HFFc6 (cell line): ENCODE measurements at regions not wholly inside any gene's neighbourhood (a gene's known extent, or its start where the extent isn't known, plus 50 kb on each side); places are given as distances from the start of the nearest gene placed in this dataset.
"Not testable (repeated sequence)": the region's sequence is repeated elsewhere in the genome, so short reads cannot be mapped to it uniquely, and the experiment has no call there.

Experiments
- DNase-seq: peaks from one replicate; pipeline ENCODE4 v3.0.0-alpha.2; 2018
- H3K27ac Mint-ChIP-seq: 2 replicates; pipeline ENCODE4 v1.8.0; 2020; ENCODE audit warnings: mild to moderate bottlenecking, mixed read lengths
- H3K27me3 Mint-ChIP-seq: 2 replicates; pipeline ENCODE4 v1.8.0; 2021; ENCODE audit warnings: mild to moderate bottlenecking, moderate library complexity, mixed read lengths; ENCODE audit not compliant: insufficient read depth
- H3K36me3 Mint-ChIP-seq: 2 replicates; pipeline ENCODE4 v1.8.0; 2021; ENCODE audit warnings: low read depth, mixed read lengths
- H3K4me1 Mint-ChIP-seq: 2 replicates; pipeline ENCODE4 v1.8.0; 2020; ENCODE audit warnings: low read depth, mixed read lengths
- H3K4me3 Mint-ChIP-seq: 2 replicates; pipeline ENCODE4 v1.8.0; 2020; ENCODE audit warnings: mild to moderate bottlenecking, moderate library complexity, mixed read lengths
- H3K9me3 Mint-ChIP-seq: 2 replicates; pipeline ENCODE4 v1.8.0; 2020; ENCODE audit warnings: mild to moderate bottlenecking, mixed read lengths
- CTCF ChIP-seq: fragments of 200-600 bp; sonication (generic); IDR thresholded peaks from 2 replicates; pipeline ENCODE4 v1.5.0; 2021; ENCODE audit warnings: antibody characterized with exemption, mild to moderate bottlenecking

GRCh38 chrX:139332441-139332840 lies 198.1 kb upstream of the F9 start:
- no peak for TF ChIP-seq CTCF
- H3K4me3 Mint-ChIP-seq: no peak overlapping the region

DNA sequence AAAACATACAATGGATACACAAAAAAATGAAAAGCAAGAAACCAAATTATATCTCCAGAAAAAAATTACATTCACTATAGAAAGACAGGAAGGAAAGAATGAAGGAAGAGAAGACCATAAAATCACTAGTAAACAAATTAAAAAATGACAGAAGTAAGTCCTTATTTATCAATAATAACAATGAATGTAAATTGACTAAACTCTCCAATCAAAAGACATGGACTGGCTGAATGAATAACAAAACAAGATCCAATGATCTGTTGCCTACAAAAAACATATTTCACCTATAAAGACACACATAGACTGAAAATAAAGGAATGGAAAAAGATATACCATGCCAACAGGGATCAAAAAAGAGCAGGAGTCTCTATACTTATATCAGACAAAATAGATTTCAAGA lies 203.2 kb upstream of the F9 start:
- Mint-ChIP-seq H3K27me3 (no peaks in the 10 kb centered on the region), H3K9me3 (peaks cover 15% of the 10 kb centered on the region), H3K4me1 (no peaks in the 10 kb centered on the region), H3K27ac (no peak overlapping the region), H3K36me3 (no peaks in the 10 kb centered on the region), H3K4me3 (no peak overlapping the region)
- TF ChIP-seq CTCF: no peak
- no peak for DNase-seq

More at GRCh38 chrX:139332441-139332840, 198.1 kb upstream of the F9 start:
- no peak for DNase-seq
- no peaks in the 10 kb centered on the region for H3K27me3 Mint-ChIP-seq
- no peak overlapping the region for H3K27ac Mint-ChIP-seq
- no peaks in the 10 kb centered on the region for H3K4me1 Mint-ChIP-seq
- H3K36me3 Mint-ChIP-seq: no peaks in the 10 kb centered on the region
- peaks cover 2% of the 10 kb centered on the region; the same call in 1 of the 2 replicates for H3K9me3 Mint-ChIP-seq

- Mint-ChIP-seq H3K27ac (no peak overlapping the region), H3K36me3 (no peaks in the 10 kb centered on the region), H3K4me1 (no peaks in the 10 kb centered on the region), H3K27me3 (no peaks in the 10 kb centered on the region), H3K9me3 (peaks cover 15% of the 10 kb centered on the region), H3K4me3 (no peak overlapping the region)
- TF ChIP-seq CTCF: no peak
- no peak for DNase-seq
Measured at GRCh38 chrX:139324756-139325155, 205.8 kb upstream of the F9 start.

- H3K27ac Mint-ChIP-seq, H3K27me3 Mint-ChIP-seq, DNase-seq, H3K4me1 Mint-ChIP-seq, H3K4me3 Mint-ChIP-seq, H3K36me3 Mint-ChIP-seq, H3K9me3 Mint-ChIP-seq: not testable (repeated sequence)
Measured at GRCh38 chrX:139320661-139321354, 209.7 kb upstream of the F9 start.

DNA sequence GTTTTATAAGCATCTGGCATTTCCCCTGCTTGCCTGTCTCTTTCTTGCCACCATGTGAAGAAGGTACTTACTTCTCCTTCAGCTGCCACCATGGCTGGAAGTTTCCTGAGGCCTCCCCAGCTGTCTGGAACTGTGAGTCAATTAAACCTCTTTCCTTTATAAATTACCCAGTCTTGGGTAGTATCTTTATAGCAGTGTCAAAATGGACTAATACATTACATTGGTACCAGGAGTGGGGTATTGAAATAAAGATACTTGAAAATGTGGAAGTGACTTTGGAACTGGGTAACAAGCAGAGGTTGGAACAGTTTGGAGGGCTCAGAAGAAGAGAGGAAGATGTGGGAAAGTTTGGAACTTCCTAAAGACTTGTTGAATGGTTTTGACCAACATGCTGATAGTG lies 223.9 kb upstream of the F9 start:
- H3K27ac Mint-ChIP-seq, H3K4me3 Mint-ChIP-seq, H3K27me3 Mint-ChIP-seq, H3K4me1 Mint-ChIP-seq, DNase-seq, H3K36me3 Mint-ChIP-seq: not testable (repeated sequence)
- peaks cover 15% of the 10 kb centered on the region for H3K9me3 Mint-ChIP-seq

DNA sequence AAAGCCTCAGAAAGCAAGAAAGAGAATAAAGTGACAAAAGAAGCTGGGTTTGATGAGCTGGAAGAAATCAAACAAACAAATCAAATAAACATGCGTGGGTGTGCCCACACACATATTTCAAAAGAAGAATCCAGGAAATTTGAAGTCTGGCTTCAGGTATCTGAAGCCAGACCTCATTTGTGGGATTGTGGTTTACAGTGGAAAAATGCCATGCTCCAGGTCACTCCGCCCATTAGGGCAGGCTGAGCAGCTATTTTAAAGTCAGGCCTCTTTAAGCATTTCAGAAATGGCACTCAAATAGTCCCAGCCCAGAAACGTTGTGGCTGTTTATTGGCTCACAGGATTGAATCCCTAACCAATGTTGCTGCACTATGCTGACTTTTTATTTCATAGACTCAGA lies 226.1 kb upstream of the F9 start:
- peaks cover 4% of the 10 kb centered on the region; the same call in 1 of the 2 replicates for H3K36me3 Mint-ChIP-seq
- no peaks in the 10 kb centered on the region for H3K4me1 Mint-ChIP-seq
- TF ChIP-seq CTCF: no peak
- no peaks in the 10 kb centered on the region for H3K27me3 Mint-ChIP-seq
- H3K9me3 Mint-ChIP-seq: peaks cover 15% of the 10 kb centered on the region
- no peak for DNase-seq
- no peak overlapping the region for H3K27ac Mint-ChIP-seq
- no peak overlapping the region for H3K4me3 Mint-ChIP-seq

GRCh38 chrX:139299309-139299708 lies 231.2 kb upstream of the F9 start:
- no peaks in the 10 kb centered on the region for H3K4me1 Mint-ChIP-seq
- no peak overlapping the region for H3K27ac Mint-ChIP-seq
- no peak for TF ChIP-seq CTCF
- H3K4me3 Mint-ChIP-seq: no peak overlapping the region
- no peaks in the 10 kb centered on the region for H3K36me3 Mint-ChIP-seq
- no peak for DNase-seq
- H3K27me3 Mint-ChIP-seq: no peaks in the 10 kb centered on the region
- peaks cover 6% of the 10 kb centered on the region for H3K9me3 Mint-ChIP-seq
